ENCODE measurements at regions not wholly inside any gene's neighbourhood (a gene's known extent, or its start where the extent isn't known, plus 50 kb on each side); places are given as distances from the start of the nearest gene placed in this dataset.
"Not testable (repeated sequence)": the region's sequence is repeated elsewhere in the genome, so short reads cannot be mapped to it uniquely, and the experiment has no call there.

- H3K9me1 ChIP-seq (ENCODE audit: insufficient read depth, low read length); H2BK5ac ChIP-seq (ENCODE audit: low read depth, low read length, poor library complexity, severe bottlenecking); BruUV-seq (replicated peaks); H3K4me3 ChIP-seq (ENCODE audit: insufficient read depth, low read depth, low read length); POLR2A ChIA-PET (ENCODE audit: unreplicated experiment); H3K4me2 ChIP-seq (ENCODE audit: low read depth, low read length); H2AK9ac ChIP-seq (replicated peaks; ENCODE audit: low read depth, low read length, poor library complexity); H3K27me3 ChIP-seq (ENCODE audit: control insufficient read depth, insufficient read depth, low read length); H3K79me1 ChIP-seq (ENCODE audit: low read depth in 1 of 2, low read length in 2 of 2); in situ Hi-C loops (cut with MboI; ENCODE audit: low sequenced_read_pairs); H3K36me3 ChIP-seq (ENCODE audit: control insufficient read depth, insufficient read depth, low read length); intact Hi-C loops (cut with micrococcal nuclease); H2BK20ac ChIP-seq (ENCODE audit: low read depth, low read length); H3K9me3 ChIP-seq (ENCODE audit: control insufficient read depth, insufficient read depth, low read length); H3K27ac ChIP-seq (ENCODE audit: insufficient read depth, low read length); H3K23ac ChIP-seq (ENCODE audit: low read depth, low read length); H4K20me1 ChIP-seq (ENCODE audit: insufficient read depth, low read length); H3K9ac ChIP-seq (ENCODE audit: low read depth, low read length); CTCF ChIA-PET; ATAC-seq (ENCODE audit: low read depth); DNase-seq; dilution Hi-C loops (cut with HindIII; ENCODE audit: low sequenced_read_pairs, unreplicated experiment); H2AFZ ChIP-seq (replicated peaks; ENCODE audit: low read length, poor library complexity); H3K56ac ChIP-seq (ENCODE audit: extremely low read depth, insufficient read depth, low read length): not testable (repeated sequence)
- 100% methylated on average over 3 of the region's 29 CpGs; no CpG with 5 or more reads in 1 of the 2 experiments for WGBS, 2 experiments (ENCODE audit: extremely low coverage in 2 of 2, insufficient read length in 1 of 2)
- Histone ChIP-seq H4K8ac (ENCODE audit: low read depth in 2 of 2, low read length in 2 of 2) (peak overlapping the region in 1 of 2 experiments; percentile 56; a peak in 2 of 4 replicates), H3K18ac (ENCODE audit: low read depth, low read length) (peak overlapping the region; percentile 81), H2BK120ac (ENCODE audit: low read depth, low read length) (peak overlapping the region; percentile 76), H2AK5ac (ENCODE audit: low read depth, low read length) (peak overlapping the region; percentile 86; the same call in 1 of the 2 replicates), H4K91ac (ENCODE audit: insufficient read depth, low read depth, low read length) (peak overlapping the region; percentile 53), H3K14ac (replicated peaks; ENCODE audit: low read depth, low read length) (0 out of 2 replicates have a peak overlapping the region, but pooled peaks have one; percentile 22), H2BK15ac (ENCODE audit: low read depth, low read length) (peak overlapping the region; percentile 44; the same call in 2 of the 3 replicates), H3K4me1 (ENCODE audit: control insufficient read depth, insufficient read depth, low read length) (peaks cover 14% of the 10 kb centered on the region), H3K4ac (ENCODE audit: low read depth, low read length) (peak overlapping the region; percentile 67), H4K5ac (ENCODE audit: low read depth, low read length) (peak overlapping the region; percentile 91)
Observed at GRCh38 chr16:29228664-29229611, 177.6 kb downstream of the NPIPB11 start.

Data from IMR-90 (cell line).